ENCODE measurements at regions not wholly inside any gene's neighbourhood (a gene's known extent, or its start where the extent isn't known, plus 50 kb on each side); places are given as distances from the start of the nearest gene placed in this dataset.

- no peak overlapping the region for H3K27ac ChIP-seq
- 79% methylated on average over 2 of the region's 2 CpGs for WGBS
Measured at GRCh38 chr6:154611847-154612246, 101.4 kb upstream of the CNKSR3 start.

DNA sequence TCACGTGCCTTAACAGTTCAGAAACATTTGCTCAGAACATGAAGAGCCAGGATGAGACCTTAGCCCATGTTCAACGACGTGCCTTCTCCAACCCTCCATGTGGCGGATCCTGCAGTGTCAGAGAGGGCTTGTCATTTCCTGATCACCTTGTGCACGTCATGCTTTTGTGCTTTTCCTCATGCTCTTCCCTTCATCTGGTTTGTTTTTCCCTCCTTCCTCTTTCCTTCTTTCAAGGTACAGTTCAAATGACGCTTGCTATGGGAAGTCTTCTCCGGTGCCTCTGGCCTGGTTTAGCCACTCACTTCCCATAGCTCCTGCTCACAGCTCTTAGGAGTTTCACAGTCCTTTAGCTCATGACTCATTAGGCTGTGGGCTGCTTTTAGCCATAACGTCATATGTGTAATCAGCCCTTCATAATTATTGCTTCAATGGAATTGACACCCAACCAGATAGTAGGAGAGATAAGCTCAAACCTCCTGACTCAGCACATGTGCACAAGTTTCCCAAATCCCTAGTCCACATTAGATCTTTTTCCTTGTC, 102.7 kb upstream of the CNKSR3 start:
- H3K27ac ChIP-seq, result no peak overlapping the region
- WGBS, result 79% methylated on average over 8 of the region's 8 CpGs
- H3K27me3 ChIP-seq, result no peaks in the 10 kb centered on the region

More at GRCh38 chr6:154611847-154612246, 101.4 kb upstream of the CNKSR3 start:
- Histone ChIP-seq H3K36me3 (no peaks in the 10 kb centered on the region), H3K9me3 (no peaks in the 10 kb centered on the region), H3K4me1 (no peaks in the 10 kb centered on the region), H3K27me3 (no peaks in the 10 kb centered on the region), H3K4me3 (no peak overlapping the region)
- DNase-seq (ENCODE audit: low spot score in 2 of 2), result no peak
- TF ChIP-seq CTCF (IDR thresholded peaks at IDR 0.05) (no peak), POLR2AphosphoS5 (IDR thresholded peaks at IDR 0.05) (no peak), EP300 (IDR thresholded peaks at IDR 0.05) (no peak), POLR2A (IDR thresholded peaks at IDR 0.05) (no peak)

DNA sequence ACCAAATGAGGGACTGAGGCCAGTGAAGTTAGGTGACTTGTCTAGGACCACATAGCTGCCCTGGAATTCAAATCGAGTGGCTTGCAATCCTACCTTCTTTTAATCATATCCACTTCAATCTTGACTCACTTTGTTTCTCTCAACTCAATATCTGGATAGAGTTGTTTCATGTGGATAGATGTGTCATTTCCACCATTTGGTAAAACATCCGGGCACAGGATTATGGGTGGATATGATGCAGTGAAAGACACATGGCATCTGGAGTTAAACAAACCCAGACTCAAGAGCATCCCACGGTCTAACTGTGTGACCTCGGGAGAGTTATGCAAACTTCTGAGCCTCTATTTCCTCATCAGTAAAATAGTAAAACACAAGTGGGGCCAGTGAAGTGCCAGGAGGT, 103.6 kb upstream of the CNKSR3 start:
- no peak overlapping the region for H3K4me3 ChIP-seq
- H3K36me3 ChIP-seq, result no peaks in the 10 kb centered on the region
- H3K9me3 ChIP-seq, result no peaks in the 10 kb centered on the region
- H3K4me1 ChIP-seq, result no peaks in the 10 kb centered on the region
- TF ChIP-seq POLR2A (IDR thresholded peaks at IDR 0.05) (no peak), CTCF (IDR thresholded peaks at IDR 0.05) (no peak), POLR2AphosphoS5 (IDR thresholded peaks at IDR 0.05) (no peak), EP300 (IDR thresholded peaks at IDR 0.05) (no peak)
- no peaks in the 10 kb centered on the region for H3K27me3 ChIP-seq
- H3K27ac ChIP-seq, result no peak overlapping the region
- no peak for DNase-seq (ENCODE audit: low spot score in 2 of 2)
- WGBS, result 72% methylated on average over 4 of the region's 4 CpGs

More for the DNA sequence above, 102.7 kb upstream of the CNKSR3 start:
- no peaks in the 10 kb centered on the region for H3K4me1 ChIP-seq
- no peak for DNase-seq (ENCODE audit: low spot score in 2 of 2)
- H3K36me3 ChIP-seq, result no peaks in the 10 kb centered on the region
- no peaks in the 10 kb centered on the region for H3K9me3 ChIP-seq
- TF ChIP-seq POLR2A (IDR thresholded peaks at IDR 0.05) (no peak), CTCF (IDR thresholded peaks at IDR 0.05) (no peak), POLR2AphosphoS5 (IDR thresholded peaks at IDR 0.05) (no peak), EP300 (IDR thresholded peaks at IDR 0.05) (no peak)
- no peak overlapping the region for H3K4me3 ChIP-seq

DNA sequence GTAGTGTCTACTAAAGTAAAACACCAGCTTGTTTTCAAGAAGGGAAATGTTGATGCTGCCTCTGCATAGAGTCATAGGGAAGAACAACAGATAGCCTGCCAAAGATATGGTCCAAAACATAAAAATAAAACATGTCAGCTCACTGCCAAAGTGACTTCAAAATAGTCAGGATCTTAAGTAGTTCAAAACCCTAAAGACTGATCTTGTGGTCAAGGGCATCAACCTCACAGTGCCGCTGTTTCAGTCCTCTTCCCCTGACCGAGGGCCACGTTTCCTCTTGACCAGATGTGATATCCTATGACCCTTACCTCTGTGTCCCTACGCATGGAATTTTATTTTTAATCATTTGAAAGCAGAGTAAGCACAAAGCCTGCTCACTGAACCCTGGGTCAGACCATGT, 104.2 kb upstream of the CNKSR3 start:
- WGBS, result 83% methylated on average over 4 of the region's 4 CpGs
- Histone ChIP-seq H3K4me3 (no peak overlapping the region), H3K27me3 (no peaks in the 10 kb centered on the region), H3K9me3 (no peaks in the 10 kb centered on the region), H3K27ac (no peak overlapping the region), H3K36me3 (no peaks in the 10 kb centered on the region), H3K4me1 (no peaks in the 10 kb centered on the region)
- no peak for TF ChIP-seq POLR2AphosphoS5 (IDR thresholded peaks at IDR 0.05)
- no peak for TF ChIP-seq EP300 (IDR thresholded peaks at IDR 0.05)
- no peak for TF ChIP-seq CTCF (IDR thresholded peaks at IDR 0.05)
- no peak for TF ChIP-seq POLR2A (IDR thresholded peaks at IDR 0.05)
- no peak for DNase-seq (ENCODE audit: low spot score in 2 of 2)

DNA sequence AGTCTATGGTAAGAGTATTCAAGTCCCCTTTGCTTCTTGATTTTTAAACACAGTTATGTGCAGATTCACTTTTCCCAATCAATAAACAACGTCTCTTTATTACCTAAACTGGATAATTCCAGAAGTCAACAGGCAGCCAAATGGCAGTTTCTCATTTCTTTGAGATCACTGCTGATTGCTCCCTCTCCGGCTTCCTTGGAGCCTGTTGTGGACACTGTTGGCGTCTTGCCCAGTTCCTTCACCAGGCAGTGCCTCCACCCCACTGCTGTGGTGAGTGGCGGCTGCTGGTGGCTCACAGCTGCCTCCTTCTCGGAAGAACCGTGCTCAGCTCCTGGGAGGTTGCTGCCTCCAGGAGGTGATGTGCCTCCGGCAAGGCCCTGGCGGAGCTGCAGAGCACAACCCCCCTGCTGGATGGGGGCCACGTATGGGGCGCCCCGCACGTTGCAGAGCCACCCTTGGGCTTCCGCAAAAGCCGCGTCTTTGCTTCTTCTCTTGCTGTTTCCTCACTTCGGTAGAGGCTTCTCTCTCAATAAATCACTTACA, 105.1 kb upstream of the CNKSR3 start:
- no peaks in the 10 kb centered on the region for H3K9me3 ChIP-seq
- H3K4me3 ChIP-seq, result no peak overlapping the region
- H3K4me1 ChIP-seq, result no peaks in the 10 kb centered on the region
- H3K36me3 ChIP-seq, result no peaks in the 10 kb centered on the region
- DNase-seq (ENCODE audit: low spot score in 2 of 2), result no peak
- no peak overlapping the region for H3K27ac ChIP-seq
- no peaks in the 10 kb centered on the region for H3K27me3 ChIP-seq
- no peak for TF ChIP-seq POLR2A (IDR thresholded peaks at IDR 0.05)
- no peak for TF ChIP-seq CTCF (IDR thresholded peaks at IDR 0.05)
- TF ChIP-seq EP300 (IDR thresholded peaks at IDR 0.05), result no peak
- no peak for TF ChIP-seq POLR2AphosphoS5 (IDR thresholded peaks at IDR 0.05)
- 69% methylated on average over 11 of the region's 16 CpGs for WGBS
